ENCODE measurements at regions not wholly inside any gene's neighbourhood (a gene's known extent, or its start where the extent isn't known, plus 50 kb on each side); places are given as distances from the start of the nearest gene placed in this dataset.

DNA sequence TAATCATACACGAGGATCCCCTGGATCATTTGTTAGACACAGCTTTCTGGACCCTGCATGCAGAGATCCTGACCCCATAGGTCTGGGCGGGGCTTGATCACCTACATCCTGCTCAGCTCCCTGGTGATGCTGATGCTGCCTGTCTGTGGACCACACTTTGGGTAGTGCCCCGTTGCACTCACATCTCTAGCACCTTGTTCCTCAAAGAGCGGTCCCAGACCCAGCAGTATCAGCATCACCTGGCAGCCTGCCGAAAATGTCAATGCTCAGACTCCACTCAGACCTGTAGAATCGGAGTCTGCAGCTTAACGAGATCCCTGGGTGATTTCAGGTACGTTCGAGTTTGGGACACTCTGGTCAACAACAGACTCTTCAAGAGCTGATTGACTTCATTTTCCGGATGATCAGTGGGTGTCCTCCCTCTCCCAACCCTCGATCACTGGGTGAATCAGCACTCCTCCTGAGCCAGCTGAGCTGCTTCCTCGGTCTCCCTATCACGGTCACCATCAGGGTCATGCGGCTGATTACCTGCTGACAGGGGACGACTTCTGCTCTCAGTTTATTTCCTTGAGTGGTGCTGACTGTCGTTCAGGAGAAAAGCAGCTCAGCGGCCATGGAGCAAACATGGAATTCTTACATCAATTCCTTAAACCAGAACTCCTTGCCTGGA lies 150.6 kb upstream of the RAB12 start:
- H3K4me3 Mint-ChIP-seq, result no peak overlapping the region
- H3K27ac Mint-ChIP-seq, result no peak overlapping the region
- Histone ChIP-seq H3K4me3 (ENCODE audit: low read length) (no peak overlapping the region), H3K9me3 (ENCODE audit: control insufficient read depth, insufficient read depth, low read length) (no peaks in the 10 kb centered on the region), H3K27ac (ENCODE audit: low read length) (no peak overlapping the region), H3K27me3 (ENCODE audit: control insufficient read depth, insufficient read depth, low read length) (no peaks in the 10 kb centered on the region), H3K36me3 (ENCODE audit: control insufficient read depth, insufficient read depth, low read length) (no peaks in the 10 kb centered on the region), H3K4me1 (ENCODE audit: control insufficient read depth, insufficient read depth, low read length) (no peaks in the 10 kb centered on the region)
- TF ChIP-seq, protein P1, sequence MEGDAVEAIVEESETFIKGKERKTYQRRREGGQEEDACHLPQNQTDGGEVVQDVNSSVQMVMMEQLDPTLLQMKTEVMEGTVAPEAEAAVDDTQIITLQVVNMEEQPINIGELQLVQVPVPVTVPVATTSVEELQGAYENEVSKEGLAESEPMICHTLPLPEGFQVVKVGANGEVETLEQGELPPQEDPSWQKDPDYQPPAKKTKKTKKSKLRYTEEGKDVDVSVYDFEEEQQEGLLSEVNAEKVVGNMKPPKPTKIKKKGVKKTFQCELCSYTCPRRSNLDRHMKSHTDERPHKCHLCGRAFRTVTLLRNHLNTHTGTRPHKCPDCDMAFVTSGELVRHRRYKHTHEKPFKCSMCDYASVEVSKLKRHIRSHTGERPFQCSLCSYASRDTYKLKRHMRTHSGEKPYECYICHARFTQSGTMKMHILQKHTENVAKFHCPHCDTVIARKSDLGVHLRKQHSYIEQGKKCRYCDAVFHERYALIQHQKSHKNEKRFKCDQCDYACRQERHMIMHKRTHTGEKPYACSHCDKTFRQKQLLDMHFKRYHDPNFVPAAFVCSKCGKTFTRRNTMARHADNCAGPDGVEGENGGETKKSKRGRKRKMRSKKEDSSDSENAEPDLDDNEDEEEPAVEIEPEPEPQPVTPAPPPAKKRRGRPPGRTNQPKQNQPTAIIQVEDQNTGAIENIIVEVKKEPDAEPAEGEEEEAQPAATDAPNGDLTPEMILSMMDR (IDR thresholded peaks at IDR 0.05), result no peak
- no peaks in the 10 kb centered on the region for H3K4me1 Mint-ChIP-seq
- no peaks in the 10 kb centered on the region for H3K36me3 Mint-ChIP-seq
- intact Hi-C loops (cut with micrococcal nuclease), result no loop called here
- WGBS (ENCODE audit: insufficient coverage), result 88% methylated on average over 16 of the region's 17 CpGs
- H3K9me3 Mint-ChIP-seq, result peaks cover 0 to 2% of the 10 kb centered on the region in 2 donors
- DNase-seq, result no peak
- no peaks in the 10 kb centered on the region for H3K27me3 Mint-ChIP-seq (ENCODE audit: low read depth in 2 of 2)
- no peak for ATAC-seq

DNA sequence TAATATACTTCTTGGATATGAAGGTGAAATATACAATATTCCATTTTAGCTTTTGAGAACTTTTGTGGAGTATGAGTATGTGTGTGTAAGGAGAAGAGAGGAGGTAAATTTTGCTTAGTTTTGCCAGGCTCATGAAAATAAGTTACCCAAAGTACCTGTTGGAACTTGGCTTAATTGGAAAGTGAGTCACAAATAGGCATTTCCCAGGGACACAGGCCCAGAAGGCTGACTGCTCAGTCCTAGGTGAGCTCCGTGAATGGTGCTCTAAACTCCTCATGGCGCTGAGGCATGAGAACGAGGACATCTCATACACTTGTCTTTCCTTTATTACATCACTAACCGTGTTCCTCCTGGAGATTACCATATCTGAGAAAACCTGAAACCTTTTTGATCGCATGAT lies 148.5 kb upstream of the RAB12 start:
- TF ChIP-seq, protein P1 (IDR thresholded peaks at IDR 0.05), result no peak
- H3K27me3 Mint-ChIP-seq (ENCODE audit: low read depth in 2 of 2), result peaks cover 0 to 4% of the 10 kb centered on the region in 2 donors
- no peak overlapping the region for H3K4me3 ChIP-seq (ENCODE audit: low read length)
- no peaks in the 10 kb centered on the region for H3K4me1 Mint-ChIP-seq
- 90% methylated on average over 5 of the region's 5 CpGs for WGBS (ENCODE audit: insufficient coverage)
- H3K36me3 ChIP-seq (ENCODE audit: control insufficient read depth, insufficient read depth, low read length), result no peaks in the 10 kb centered on the region
- no peaks in the 10 kb centered on the region for H3K4me1 ChIP-seq (ENCODE audit: control insufficient read depth, insufficient read depth, low read length)
- no peaks in the 10 kb centered on the region for H3K36me3 Mint-ChIP-seq
- no peaks in the 10 kb centered on the region for H3K9me3 ChIP-seq (ENCODE audit: control insufficient read depth, insufficient read depth, low read length)
- no peaks in the 10 kb centered on the region for H3K9me3 Mint-ChIP-seq
- ATAC-seq (no peak), DNase-seq (no peak)
- H3K4me3 Mint-ChIP-seq, result no peak overlapping the region
- intact Hi-C loops (cut with micrococcal nuclease), result no loop called here
- H3K27me3 ChIP-seq (ENCODE audit: control insufficient read depth, insufficient read depth, low read length), result no peaks in the 10 kb centered on the region
- H3K27ac ChIP-seq (ENCODE audit: low read length), result no peak overlapping the region
- no peak overlapping the region for H3K27ac Mint-ChIP-seq

DNA sequence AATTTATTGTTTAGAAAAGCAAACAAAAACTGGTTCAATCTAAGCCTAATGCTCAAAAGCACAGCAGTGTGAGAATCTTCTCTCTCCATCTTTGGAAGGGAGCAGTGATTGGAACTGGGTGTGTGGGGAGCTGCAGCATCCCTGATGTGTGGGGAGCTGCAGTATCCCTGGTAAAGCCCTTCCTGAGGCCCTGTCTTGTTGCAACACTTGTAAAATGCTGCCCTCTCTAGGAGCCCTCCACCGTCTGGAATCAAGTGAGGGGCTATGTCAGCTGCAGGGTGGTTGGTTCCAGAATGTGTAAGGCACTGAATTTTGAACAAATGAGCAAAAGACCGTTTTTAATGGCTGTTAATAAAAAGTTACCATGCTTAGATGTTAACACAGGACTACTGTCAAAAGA lies 147.7 kb upstream of the RAB12 start:
- Histone ChIP-seq H3K27me3 (ENCODE audit: control insufficient read depth, insufficient read depth, low read length) (no peaks in the 10 kb centered on the region), H3K4me3 (ENCODE audit: low read length) (no peak overlapping the region), H3K27ac (ENCODE audit: low read length) (no peak overlapping the region), H3K4me1 (ENCODE audit: control insufficient read depth, insufficient read depth, low read length) (no peaks in the 10 kb centered on the region), H3K36me3 (ENCODE audit: control insufficient read depth, insufficient read depth, low read length) (no peaks in the 10 kb centered on the region), H3K9me3 (ENCODE audit: control insufficient read depth, insufficient read depth, low read length) (no peaks in the 10 kb centered on the region)
- WGBS (ENCODE audit: insufficient coverage), result 55% methylated on average over 2 of the region's 2 CpGs
- ATAC-seq (no peak), DNase-seq (no peak)
- Mint-ChIP-seq H3K27me3 (ENCODE audit: low read depth in 2 of 2) (peaks cover 0 to 4% of the 10 kb centered on the region in 2 donors), H3K4me3 (no peak overlapping the region), H3K9me3 (no peaks in the 10 kb centered on the region), H3K36me3 (no peaks in the 10 kb centered on the region), H3K27ac (no peak overlapping the region), H3K4me1 (no peaks in the 10 kb centered on the region)
- TF ChIP-seq, protein P1 (IDR thresholded peaks at IDR 0.05), result no peak
- intact Hi-C loops (cut with micrococcal nuclease), result no loop called here

DNA sequence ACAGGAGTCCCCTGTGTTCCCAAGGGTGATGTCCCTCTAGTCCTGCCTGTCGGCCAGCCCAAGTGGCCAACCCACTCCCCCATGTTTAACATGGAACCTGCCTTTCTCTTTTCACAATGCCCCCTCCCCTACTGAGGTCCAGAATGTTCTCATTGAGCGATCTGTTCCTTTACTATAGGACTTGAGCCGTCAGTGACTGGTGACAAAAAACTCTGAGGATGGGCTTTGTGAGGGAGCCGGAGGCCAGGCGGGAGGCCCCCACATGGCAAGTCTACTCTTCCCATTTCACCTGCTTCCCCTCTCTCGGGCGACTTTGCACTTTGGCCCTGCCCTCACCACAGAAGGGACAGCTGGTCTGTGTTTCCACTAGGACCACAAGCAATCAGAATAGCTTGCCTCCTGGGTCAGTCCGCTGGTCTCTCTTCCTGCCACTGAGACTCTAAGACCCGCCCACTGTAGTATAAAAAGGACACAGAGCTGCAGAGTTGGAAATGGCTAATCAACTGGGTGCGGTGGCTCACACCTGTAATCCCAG lies 146.5 kb upstream of the RAB12 start:
- 87% methylated on average over 10 of the region's 10 CpGs for WGBS (ENCODE audit: insufficient coverage)
- Histone ChIP-seq H3K4me3 (ENCODE audit: low read length) (no peak overlapping the region), H3K4me1 (ENCODE audit: control insufficient read depth, insufficient read depth, low read length) (no peaks in the 10 kb centered on the region), H3K27ac (ENCODE audit: low read length) (no peak overlapping the region), H3K27me3 (ENCODE audit: control insufficient read depth, insufficient read depth, low read length) (no peaks in the 10 kb centered on the region), H3K9me3 (ENCODE audit: control insufficient read depth, insufficient read depth, low read length) (no peaks in the 10 kb centered on the region), H3K36me3 (ENCODE audit: control insufficient read depth, insufficient read depth, low read length) (no peaks in the 10 kb centered on the region)
- DNase-seq, result no peak
- no peaks in the 10 kb centered on the region for H3K4me1 Mint-ChIP-seq
- no peak overlapping the region for H3K4me3 Mint-ChIP-seq
- H3K9me3 Mint-ChIP-seq, result no peaks in the 10 kb centered on the region
- peaks cover 0 to 4% of the 10 kb centered on the region in 2 donors for H3K27me3 Mint-ChIP-seq (ENCODE audit: low read depth in 2 of 2)
- H3K27ac Mint-ChIP-seq, result no peak overlapping the region
- TF ChIP-seq, protein P1 (IDR thresholded peaks at IDR 0.05), result no peak
- no peak for ATAC-seq
- intact Hi-C loops (cut with micrococcal nuclease), result no loop called here
- H3K36me3 Mint-ChIP-seq, result no peaks in the 10 kb centered on the region
